SH-SY5Y (cell line): ENCODE measurements at regions not wholly inside any gene's neighbourhood (a gene's known extent, or its start where the extent isn't known, plus 50 kb on each side); places are given as distances from the start of the nearest gene placed in this dataset.

Experiments
- GATA2 ChIP-seq: IDR thresholded peaks from 2 replicates; pipeline ENCODE4 v1.6.1; 2011; ENCODE audit warnings: mild to moderate bottlenecking, low read depth, low read length
- GATA3 ChIP-seq: IDR thresholded peaks from 2 replicates; pipeline ENCODE4 v1.6.1; 2011; ENCODE audit warnings: low read depth, mild to moderate bottlenecking, low read length, moderate library complexity

- TF ChIP-seq GATA2 (no peak), GATA3 (no peak)
These were observed 571.9 kb upstream of the CRIM1 start for GRCh38 chr2:35783723-35784122.
